Esophagus squamous epithelium (tissue), 5 donors: ENCODE measurements at regions not wholly inside any gene's neighbourhood (a gene's known extent, or its start where the extent isn't known, plus 50 kb on each side); places are given as distances from the start of the nearest gene placed in this dataset.

Experiments used
- DNase-seq: peaks from one replicate; lab custom pipeline; 2025; lab: John Stamatoyannopoulos, UW
- H3K27ac ChIP-seq, 4 donors: fragments of 200-600 bp; sonication (generic); one replicate each; pipeline ENCODE4 v1.5.1; 2016 to 2019; ENCODE audit warnings: mild to moderate bottlenecking in 1 of 4
- H3K27me3 ChIP-seq, 4 donors: fragments of 200-600 bp; sonication (generic); 1 replicate in 3 of 4; 2 replicates in 1 of 4; pipeline versions ENCODE4 v1.5.1 to v1.6.0; 2017 to 2021; ENCODE audit warnings: antibody characterized with exemption in 1 of 4
- H3K36me3 ChIP-seq, 3 donors: fragments of 200-600 bp; sonication (generic); one replicate each; pipeline ENCODE4 v1.5.1; 2016 to 2019
- H3K4me1 ChIP-seq, 3 donors: fragments of 200-600 bp; sonication (generic); one replicate each; pipeline ENCODE4 v1.5.1; 2017 to 2019
- H3K4me3 ChIP-seq, 4 donors: fragments of 200-600 bp; sonication (generic); 1 replicate in 3 of 4; 2 replicates in 1 of 4; pipeline ENCODE4 v1.5.1; 2016 to 2019; ENCODE audit warnings: mild to moderate bottlenecking in 2 of 4, moderate library complexity in 1 of 4
- H3K9me3 ChIP-seq, 3 donors: fragments of 200-600 bp; sonication (generic); one replicate each; pipeline ENCODE4 v1.5.1; 2016 to 2019
- POLR2A ChIP-seq, 4 donors: fragments of 450-650 bp; IDR thresholded peaks; one replicate each; pipeline ENCODE4 v1.6.1; 2017; ENCODE audit warnings: antibody characterized with exemption in 4 of 4, mild to moderate bottlenecking in 4 of 4, moderate library complexity in 3 of 4
- WGBS, 2 donors: methylation state at CpG; one replicate each; pipeline ENCODE4 v1.1.5; 2018; 5-methylcytosine and 5-hydroxymethylcytosine counted together
- intact Hi-C: fragments of 100-400 bp; cut with DNase I; formaldehyde crosslinking; loops from one replicate; pipeline ENCODE4 v1.15.0; 2022
- TF ChIP-seq, protein P1 (sequence below), 6 experiments: fragments of 450-650 bp in 4 of 6; fragments of 200-600 bp in 2 of 6; sonication (generic) in 2 of 6; IDR thresholded peaks; one replicate each; pipeline ENCODE4 v1.5.1; 2016 to 2019; ENCODE audit warnings: antibody characterized with exemption in 6 of 6, mild to moderate bottlenecking in 4 of 6, moderate library complexity in 4 of 6
- donor health status: DM: yes; HTN: yes; CAD: no.

DNA sequence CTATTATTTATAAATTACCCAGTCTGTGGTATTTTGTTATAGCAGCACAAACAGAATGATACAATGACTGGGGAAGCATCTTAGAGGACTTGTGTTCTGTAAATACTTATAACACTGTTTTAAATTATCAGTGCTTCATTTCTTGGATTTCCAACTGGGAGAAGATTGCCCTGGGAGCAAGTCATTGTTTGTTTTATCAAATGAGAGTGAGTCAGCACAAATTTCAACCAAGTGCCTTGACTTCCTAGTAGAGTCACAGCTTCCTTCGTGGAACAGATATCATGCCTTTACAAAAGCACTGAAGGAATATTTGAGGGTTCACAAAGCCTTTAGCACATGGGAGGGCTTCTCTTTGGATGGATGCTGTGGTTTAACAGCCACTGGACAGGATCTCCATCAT lies 234.1 kb downstream of the KTN1 start:
- H3K27ac ChIP-seq: no peak overlapping the region
- no peak for TF ChIP-seq POLR2A (IDR thresholded peaks at IDR 0.05)
- TF ChIP-seq, protein P1, sequence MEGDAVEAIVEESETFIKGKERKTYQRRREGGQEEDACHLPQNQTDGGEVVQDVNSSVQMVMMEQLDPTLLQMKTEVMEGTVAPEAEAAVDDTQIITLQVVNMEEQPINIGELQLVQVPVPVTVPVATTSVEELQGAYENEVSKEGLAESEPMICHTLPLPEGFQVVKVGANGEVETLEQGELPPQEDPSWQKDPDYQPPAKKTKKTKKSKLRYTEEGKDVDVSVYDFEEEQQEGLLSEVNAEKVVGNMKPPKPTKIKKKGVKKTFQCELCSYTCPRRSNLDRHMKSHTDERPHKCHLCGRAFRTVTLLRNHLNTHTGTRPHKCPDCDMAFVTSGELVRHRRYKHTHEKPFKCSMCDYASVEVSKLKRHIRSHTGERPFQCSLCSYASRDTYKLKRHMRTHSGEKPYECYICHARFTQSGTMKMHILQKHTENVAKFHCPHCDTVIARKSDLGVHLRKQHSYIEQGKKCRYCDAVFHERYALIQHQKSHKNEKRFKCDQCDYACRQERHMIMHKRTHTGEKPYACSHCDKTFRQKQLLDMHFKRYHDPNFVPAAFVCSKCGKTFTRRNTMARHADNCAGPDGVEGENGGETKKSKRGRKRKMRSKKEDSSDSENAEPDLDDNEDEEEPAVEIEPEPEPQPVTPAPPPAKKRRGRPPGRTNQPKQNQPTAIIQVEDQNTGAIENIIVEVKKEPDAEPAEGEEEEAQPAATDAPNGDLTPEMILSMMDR (IDR thresholded peaks at IDR 0.05): no peak
- no peak for DNase-seq

DNA sequence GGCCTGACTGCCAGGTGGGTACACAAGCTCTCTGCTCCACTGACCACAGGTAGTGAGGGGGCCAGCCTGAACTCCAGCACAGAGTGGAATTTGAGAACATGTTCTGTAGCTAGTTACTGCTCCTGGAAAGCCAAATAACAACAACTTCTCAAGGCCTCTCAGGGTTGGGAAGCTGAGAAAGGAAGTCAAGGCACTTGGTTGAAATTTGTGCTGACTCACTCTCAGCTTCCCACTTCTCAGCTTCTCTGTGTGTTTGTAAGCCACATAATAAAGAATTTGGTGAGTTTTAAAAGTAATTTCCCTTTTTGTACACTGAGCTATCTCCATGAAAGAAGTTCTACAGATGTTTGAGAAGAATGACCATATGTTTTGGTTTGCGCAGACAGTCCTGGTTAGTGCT lies 234.9 kb downstream of the KTN1 start:
- no peak for DNase-seq
- Histone ChIP-seq H3K27me3 (no peaks in the 10 kb centered on the region), H3K27ac (no peak overlapping the region), H3K4me3 (no peak overlapping the region), H3K4me1 (no peaks in the 10 kb centered on the region), H3K9me3 (no peaks in the 10 kb centered on the region), H3K36me3 (no peaks in the 10 kb centered on the region)
- intact Hi-C loops: no loop called here
- TF ChIP-seq, protein P1 (IDR thresholded peaks at IDR 0.05): no peak
- TF ChIP-seq POLR2A (IDR thresholded peaks at IDR 0.05): no peak
- WGBS, 2 donors: 80 to 90% methylated on average over 1 of the region's 1 CpG

More for the DNA sequence above, 234.1 kb downstream of the KTN1 start:
- Histone ChIP-seq H3K4me3 (no peak overlapping the region), H3K27me3 (no peaks in the 10 kb centered on the region), H3K36me3 (no peaks in the 10 kb centered on the region), H3K4me1 (no peaks in the 10 kb centered on the region), H3K9me3 (no peaks in the 10 kb centered on the region)
- 45 to 60% methylated on average over 1 of the region's 1 CpG for WGBS, 2 donors
- intact Hi-C loops: no loop called here

DNA sequence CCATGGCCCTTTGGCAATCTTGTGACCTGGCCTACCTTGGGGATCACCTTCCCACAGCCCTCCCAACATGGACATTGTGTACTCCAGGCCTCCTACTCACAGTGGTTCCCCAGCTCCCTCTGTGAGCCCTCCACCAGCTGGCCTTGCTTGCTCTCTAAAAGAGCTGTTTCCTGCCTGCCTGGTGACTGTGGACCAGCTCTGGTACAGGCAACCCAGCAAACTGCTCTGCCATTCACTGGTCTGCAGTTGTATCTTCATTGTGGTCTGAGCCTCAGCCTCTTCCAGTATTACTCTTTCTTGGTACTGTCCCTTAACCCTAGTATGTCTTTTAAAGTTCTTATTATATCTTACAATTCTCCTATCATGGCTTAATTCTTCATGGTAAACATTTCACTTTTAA lies 236.2 kb downstream of the KTN1 start:
- intact Hi-C loops: no loop called here
- H3K4me1 ChIP-seq: no peaks in the 10 kb centered on the region
- DNase-seq: no peak
- H3K36me3 ChIP-seq: no peaks in the 10 kb centered on the region
- H3K4me3 ChIP-seq: no peak overlapping the region
- no peak overlapping the region for H3K27ac ChIP-seq
- H3K9me3 ChIP-seq: no peaks in the 10 kb centered on the region
- no peaks in the 10 kb centered on the region for H3K27me3 ChIP-seq
- TF ChIP-seq POLR2A (IDR thresholded peaks at IDR 0.05): no peak
- TF ChIP-seq, protein P1 (IDR thresholded peaks at IDR 0.05): no peak

DNA sequence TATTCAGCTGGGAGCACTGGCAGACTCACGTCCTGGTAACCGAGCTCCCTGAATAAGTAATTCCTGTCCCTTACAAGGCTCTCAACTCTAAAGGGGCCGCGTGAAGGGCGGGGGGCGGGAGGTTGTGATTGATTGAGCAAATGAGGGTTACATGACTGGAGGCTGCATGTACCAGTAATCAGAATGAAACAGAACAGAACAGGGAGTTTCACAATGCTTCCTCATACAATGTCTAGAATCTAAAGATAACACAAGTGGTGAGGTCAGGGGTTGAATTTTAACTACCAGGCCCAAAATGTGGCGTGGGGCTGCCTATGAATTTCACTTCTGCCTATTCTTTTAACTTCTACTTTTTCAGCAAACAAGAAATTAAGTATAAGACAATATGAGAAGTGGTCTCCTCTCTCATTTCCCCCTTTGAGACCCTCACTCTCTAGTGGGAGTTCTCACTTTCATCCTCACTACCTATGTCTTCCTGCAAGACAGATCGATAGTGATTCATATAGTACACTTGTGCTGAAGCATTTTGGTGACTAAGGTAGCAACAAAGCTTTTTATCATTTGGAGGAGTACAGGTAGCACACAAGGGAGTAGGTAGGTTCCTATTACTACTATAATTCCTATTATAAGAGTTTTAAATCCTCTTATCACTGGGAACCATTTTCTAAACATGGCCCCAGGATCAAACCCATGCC lies 239.8 kb downstream of the KTN1 start:
- intact Hi-C loops: no loop called here
- peaks cover 0 to 10% (median 0%) of the 10 kb centered on the region in 3 donors for H3K9me3 ChIP-seq
- H3K4me1 ChIP-seq: no peaks in the 10 kb centered on the region
- TF ChIP-seq POLR2A (IDR thresholded peaks at IDR 0.05): no peak
- TF ChIP-seq, protein P1 (IDR thresholded peaks at IDR 0.05): no peak
- DNase-seq: no peak
- no peaks in the 10 kb centered on the region for H3K36me3 ChIP-seq
- no peaks in the 10 kb centered on the region for H3K27me3 ChIP-seq
- H3K27ac ChIP-seq: no peak overlapping the region
- 68 to 69% methylated on average over 7 to 8 of the region's 8 CpGs for WGBS, 2 donors
- H3K4me3 ChIP-seq: no peak overlapping the region

DNA sequence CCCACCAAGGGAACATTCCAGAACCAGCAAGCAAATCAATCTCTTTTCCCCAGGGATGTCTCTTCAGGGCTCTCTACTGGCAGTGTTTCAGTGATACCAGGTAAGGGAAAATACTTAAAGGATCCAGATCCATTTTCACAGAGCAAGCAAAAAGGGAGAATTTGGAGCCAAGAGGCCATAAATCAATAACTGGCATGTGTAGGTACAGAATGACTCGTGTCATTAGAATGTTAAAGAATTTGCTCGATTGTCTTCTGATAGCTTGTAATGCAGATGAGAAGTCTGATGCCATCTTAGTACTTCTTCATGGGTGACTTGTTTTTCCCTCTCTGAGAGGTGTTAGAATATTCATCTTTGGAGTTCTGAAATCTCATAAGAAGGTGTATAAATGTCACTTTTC lies 242.9 kb downstream of the KTN1 start:
- H3K27ac ChIP-seq: no peak overlapping the region
- intact Hi-C loops: no loop called here
- DNase-seq: no peak
- no peak overlapping the region for H3K4me3 ChIP-seq
- H3K9me3 ChIP-seq: peaks cover 0 to 10% (median 0%) of the 10 kb centered on the region in 3 donors
- no peaks in the 10 kb centered on the region for H3K27me3 ChIP-seq
- H3K36me3 ChIP-seq: no peaks in the 10 kb centered on the region
- no peaks in the 10 kb centered on the region for H3K4me1 ChIP-seq
- WGBS, 2 donors: 52 to 55% methylated on average over 2 of the region's 2 CpGs
- TF ChIP-seq, protein P1 (IDR thresholded peaks at IDR 0.05): no peak
- TF ChIP-seq POLR2A (IDR thresholded peaks at IDR 0.05): no peak
